SIG-M5 treated with dmso at 0.1 percent for 504 hours (cell line): ENCODE measurements at regions not wholly inside any gene's neighbourhood (a gene's known extent, or its start where the extent isn't known, plus 50 kb on each side); places are given as distances from the start of the nearest gene placed in this dataset.
"Not testable (repeated sequence)": the region's sequence is repeated elsewhere in the genome, so short reads cannot be mapped to it uniquely, and the experiment has no call there.

Source experiments
- DNase-seq: peaks from one replicate; lab custom pipeline; 2025; ENCODE audit not compliant: unreplicated experiment; lab: John Stamatoyannopoulos, UW

GRCh38 chr2:150214626-150215025 lies 272.8 kb downstream of the RND3 start:
- no peak for DNase-seq

DNA sequence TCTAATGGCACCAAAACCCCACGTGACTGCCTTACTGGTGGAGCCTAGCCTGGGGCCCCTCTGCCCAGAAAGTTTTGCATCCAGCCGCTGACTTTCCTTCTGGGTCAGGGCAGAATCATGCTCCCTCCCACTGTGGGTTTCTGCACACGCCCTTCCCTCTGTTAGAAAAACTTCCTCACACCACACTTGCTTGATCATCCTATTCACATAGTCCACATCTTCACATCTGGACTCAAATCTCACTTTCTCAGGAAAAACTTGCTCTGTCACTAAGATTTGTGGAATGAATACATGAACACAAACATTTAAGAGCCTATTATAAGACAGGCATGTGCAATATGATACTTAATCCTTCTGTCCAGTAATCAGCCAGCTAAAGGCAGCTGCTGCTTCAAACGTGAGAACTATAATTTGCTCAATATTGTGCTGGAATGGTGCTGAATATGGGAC lies 274.7 kb downstream of the RND3 start:
- no peak for DNase-seq

DNA sequence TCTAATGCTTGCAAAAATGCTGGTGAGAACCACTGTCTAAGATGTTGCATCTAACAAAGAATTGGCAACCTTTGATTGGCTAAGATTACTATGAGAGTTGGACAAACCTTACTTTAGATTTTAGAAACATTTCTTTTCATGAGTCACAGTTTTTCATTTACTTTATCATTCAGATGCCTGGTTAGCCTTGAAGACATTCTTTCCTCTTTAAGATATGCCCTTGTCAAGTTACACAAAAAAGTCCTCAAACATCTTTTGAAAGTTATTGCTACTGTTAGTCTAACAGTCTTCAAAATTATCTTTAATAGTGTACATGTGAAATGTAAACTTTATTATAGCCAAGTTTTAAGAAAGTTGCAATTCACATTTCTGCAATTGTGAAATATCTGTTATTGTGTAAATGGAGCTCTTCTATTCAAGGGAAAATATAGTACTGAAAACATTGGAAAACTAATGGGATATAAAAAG lies 276.3 kb downstream of the RND3 start:
- DNase-seq = no peak

DNA sequence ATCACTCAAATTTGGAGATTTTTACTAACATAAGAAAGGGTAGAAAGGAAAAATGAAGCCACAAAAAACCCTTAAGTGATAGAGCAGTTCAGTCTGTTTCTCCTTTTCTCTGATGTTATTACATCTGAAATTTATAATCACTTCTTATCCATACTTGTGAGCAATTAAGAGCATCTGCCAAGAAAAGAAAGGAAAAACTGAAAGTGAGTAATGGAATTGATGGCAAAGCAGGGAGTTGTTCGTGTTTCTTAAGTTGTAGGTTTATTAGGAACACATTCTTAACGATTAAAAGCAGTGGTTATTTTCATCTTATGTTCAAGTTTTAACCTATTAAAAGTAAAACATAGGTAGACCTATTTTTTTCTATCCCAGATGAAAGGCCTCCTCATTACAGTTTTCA lies 277.7 kb downstream of the RND3 start:
- no peak for DNase-seq

DNA sequence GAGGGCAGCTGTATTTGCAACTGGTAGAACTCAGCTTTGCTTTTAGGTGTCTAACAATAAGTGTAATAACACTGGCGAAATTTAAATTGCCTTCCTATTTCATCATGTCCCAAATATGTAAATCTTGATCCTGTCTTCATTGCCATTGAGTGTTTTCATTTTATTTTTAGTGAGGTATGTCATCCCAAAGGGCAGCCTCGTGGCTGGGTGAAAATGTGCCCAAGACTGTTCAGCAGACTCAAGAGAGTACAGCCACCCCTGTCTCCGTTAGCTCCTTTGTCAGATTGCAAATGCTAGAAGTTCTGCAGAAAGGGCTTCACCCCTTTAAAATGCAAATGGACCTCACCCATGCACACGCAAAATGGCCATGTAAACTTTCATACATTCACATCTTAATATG lies 278.8 kb downstream of the RND3 start:
- DNase-seq = no peak

- DNase-seq = no peak
Observed at GRCh38 chr2:150207979-150208378, 279.5 kb downstream of the RND3 start.

DNA sequence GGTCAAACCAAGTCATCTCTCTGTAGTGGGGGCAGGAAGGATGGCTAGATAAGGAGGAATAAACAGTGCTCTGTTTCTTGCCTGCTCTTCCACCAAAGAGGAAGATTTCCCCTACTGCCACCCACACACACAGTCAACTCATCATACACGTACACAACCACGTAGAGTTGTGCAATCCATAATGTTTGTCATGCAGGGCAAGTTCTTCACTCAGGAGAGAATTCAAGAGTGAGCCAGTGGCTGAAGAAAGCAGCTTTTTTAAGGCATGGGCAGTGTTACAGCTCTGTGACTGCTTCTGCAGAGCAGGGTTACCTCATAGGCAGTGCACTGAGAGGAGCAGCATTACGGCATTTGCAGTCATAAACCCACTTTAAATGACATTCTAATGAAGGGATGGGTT lies 283.0 kb downstream of the RND3 start:
- no peak for DNase-seq

GRCh38 chr2:150194816-150195215 lies 292.7 kb downstream of the RND3 start:
- DNase-seq = not testable (repeated sequence)

DNA sequence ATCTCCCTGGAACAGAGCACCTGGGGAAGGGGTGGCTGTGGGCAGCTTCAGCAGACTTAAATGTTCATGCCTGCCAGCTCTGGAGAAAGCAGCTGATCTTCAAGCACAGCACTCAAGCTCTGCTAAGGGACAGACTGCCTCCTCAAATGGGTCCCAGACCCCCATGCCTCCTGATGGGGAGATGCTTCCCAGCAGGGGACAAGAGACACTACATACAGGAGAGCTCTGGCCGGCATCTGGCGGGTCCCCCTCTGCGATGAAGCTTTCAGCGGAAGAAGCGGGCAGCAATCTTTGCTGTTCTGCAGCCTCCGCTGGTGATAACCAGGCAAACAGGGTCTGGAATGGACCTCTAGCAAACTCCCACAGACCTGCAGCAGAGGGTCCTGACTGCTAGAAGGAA lies 294.8 kb downstream of the RND3 start:
- no peak for DNase-seq

GRCh38 chr2:150191349-150191748 lies 296.1 kb downstream of the RND3 start:
- DNase-seq = no peak

- DNase-seq = no peak
Observed at GRCh38 chr2:150190546-150190945, 296.9 kb downstream of the RND3 start.

- DNase-seq = no peak
Observed at GRCh38 chr2:150188800-150189199, 298.7 kb downstream of the RND3 start.

DNA sequence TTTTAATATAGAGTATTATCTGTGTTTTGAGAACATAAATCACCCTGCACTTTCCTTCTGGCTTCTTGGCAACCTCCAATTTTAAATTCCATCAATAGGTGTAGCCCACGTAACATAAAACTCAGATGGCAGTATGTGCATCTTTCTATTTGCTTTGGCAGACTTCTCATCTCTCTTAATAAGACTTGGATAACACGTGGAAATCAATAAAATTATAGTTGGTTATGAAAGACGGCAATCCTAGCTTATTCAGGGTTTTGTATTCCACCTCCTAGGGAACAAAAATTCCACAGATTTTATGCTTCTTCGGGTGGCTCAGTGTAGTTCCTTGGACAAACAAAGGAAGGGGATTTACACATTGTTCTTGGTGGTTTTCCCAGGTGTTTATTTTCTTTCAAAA lies 299.3 kb downstream of the RND3 start:
- no peak for DNase-seq

GRCh38 chr2:150182566-150183235 lies 304.8 kb downstream of the RND3 start:
- no peak for DNase-seq

DNA sequence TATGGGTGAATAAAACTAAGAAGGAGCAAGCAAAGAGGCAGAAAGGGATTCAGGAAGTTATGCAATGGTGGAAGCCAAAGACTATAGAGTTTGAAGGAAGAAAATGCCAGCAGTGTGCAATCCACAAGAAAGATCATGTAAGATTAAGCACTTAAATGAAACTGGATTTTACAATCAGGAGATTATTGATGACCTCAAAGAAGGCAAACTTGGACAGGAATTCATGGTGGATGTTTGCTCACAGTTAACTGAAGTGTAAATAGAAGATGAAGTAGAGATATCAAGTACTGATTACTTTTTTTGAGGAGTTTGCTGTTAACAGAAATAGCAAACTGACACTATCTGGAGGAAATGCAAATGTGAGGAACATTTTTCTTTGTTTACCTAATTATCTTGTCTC lies 308.9 kb downstream of the RND3 start:
- no peak for DNase-seq

DNA sequence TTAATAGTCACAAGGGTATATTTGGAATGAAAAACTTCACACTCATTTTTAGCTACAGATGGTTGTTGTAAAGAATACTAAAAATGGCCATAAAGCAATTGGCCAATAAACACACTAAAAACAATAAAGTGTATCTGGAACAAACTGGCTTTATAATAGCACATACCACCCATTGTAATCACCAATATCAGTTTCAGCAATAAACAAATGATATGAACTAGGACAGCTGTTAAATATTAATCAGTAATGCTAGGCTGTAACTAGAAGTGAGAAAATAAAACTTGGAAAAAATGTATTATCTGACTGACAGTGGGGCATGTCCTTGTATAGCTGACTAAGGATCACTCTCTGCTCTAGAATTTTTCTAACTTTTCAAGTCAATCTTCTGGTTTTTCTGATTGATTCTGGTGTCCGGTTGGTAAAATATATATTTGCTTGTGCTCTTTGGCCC lies 312.5 kb downstream of the RND3 start:
- no peak for DNase-seq

DNA sequence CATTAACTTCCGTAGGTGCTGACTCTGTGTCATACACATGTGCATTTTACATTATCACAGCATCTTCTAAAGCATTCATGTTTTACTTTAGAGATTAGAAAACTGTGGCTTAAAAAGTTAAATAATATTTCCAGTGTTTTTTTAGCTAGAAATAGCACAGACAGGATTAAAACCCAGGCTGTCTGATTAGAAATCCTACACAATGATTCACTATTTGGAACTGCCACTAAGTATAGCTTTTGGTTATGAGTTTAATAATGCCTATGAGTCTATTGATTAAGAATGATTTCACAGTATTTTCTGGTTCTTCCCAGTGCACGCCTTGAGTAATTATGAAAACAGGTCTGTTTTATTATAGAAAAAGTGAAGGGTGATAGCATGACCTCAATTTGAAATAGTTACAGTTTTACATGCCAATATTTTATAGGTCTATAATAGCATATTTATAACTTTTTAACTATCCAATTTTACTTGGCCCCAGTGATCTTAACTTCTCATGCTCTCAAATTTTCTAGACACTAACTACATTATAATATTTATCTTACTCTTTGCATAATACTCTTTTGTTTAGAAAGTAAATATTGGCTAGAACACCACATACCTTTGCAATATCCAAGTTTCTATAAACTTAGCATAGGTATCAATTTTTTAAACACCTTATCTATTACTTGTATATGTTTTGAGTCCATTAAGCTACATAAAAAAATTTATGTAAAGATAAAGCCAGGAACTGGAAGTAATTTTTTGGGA lies 313.2 kb downstream of the RND3 start:
- no peak for DNase-seq

DNA sequence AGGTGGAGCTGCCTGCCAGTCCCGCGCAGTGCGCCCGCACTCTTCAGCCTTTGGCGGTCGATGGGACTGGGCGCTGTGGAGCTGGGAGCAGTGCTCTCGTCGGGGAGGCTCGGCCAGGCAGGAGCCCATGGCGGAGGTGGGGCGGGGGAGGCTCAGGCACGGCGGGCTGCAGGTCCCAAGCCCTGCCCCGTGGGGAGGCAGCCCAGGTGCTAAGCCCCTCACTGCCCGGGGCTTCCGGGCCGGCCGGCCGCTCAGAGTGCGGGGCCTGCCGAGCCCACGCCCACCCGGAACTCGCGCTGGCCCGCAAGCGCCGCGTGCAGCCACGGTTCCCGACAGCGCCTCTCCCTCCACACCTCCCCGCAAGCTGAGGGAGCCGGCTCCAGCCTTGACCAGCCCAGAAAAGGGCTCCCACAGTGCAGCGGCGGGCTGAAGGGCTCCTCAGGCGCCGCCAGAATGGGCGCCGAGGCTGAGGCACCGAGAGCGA lies 316.4 kb downstream of the RND3 start:
- DNase-seq = no peak

GRCh38 chr2:150169237-150169629 lies 318.2 kb downstream of the RND3 start:
- DNase-seq = no peak

GRCh38 chr2:150168595-150169236 lies 318.8 kb downstream of the RND3 start:
- DNase-seq = no peak

DNA sequence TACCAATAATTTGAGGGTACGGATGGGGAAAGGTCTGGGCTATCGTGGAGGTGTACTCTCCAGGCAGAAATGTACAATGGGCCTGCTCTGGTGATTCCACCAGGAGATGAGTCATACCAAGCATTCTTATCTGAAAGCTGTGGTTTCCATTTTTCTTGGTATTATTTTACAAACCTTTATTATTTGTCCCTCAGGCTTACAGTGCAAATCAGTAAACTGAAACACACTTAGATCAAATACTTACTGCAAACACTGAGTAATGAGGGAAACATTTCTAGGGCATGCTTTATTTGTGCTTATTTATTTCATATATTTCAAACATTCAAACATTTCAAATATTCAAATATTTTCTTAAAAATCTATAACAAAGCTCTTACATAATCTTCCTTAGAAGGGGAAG lies 319.8 kb downstream of the RND3 start:
- peak; percentile 15 for DNase-seq
